A549 (cell line): ENCODE measurements at regions not wholly inside any gene's neighbourhood (a gene's known extent, or its start where the extent isn't known, plus 50 kb on each side); places are given as distances from the start of the nearest gene placed in this dataset.

Experiments
- ATAC-seq, 2 experiments: fragments of 200-7000 bp in 1 of 2; fragments of >200 bp in 1 of 2; cut with Nextera tagmentation in 1 of 2; cut with Tn5 transposase in 1 of 2; 3 replicates each; pipeline versions ENCODE4 v1.8.0 to v1.9.1; 2018 to 2020; ENCODE audit warnings: mild to moderate bottlenecking in 1 of 2, moderate library complexity in 1 of 2
- CTCF ChIA-PET: fragments of 300-600 bp; sonication (Branson Sonifier 250); formaldehyde crosslinking; extraction: SDS; loops from one replicate; lab custom pipeline; 2021; ENCODE audit warnings: antibody characterized with exemption, inconsistent platforms; lab: Yijun Ruan, JAX
- POLR2A ChIA-PET: fragments of 350-600 bp; formaldehyde crosslinking; extraction: SDS; loops from one replicate; lab custom pipeline; 2021; ENCODE audit warnings: antibody characterized with exemption, inconsistent platforms; lab: Yijun Ruan, JAX
- DNase-seq, 2 experiments: peaks; one replicate each; pipeline versions ENCODE4 v3.0.0 to v3.0.0-alpha.2; 2011 to 2016; ENCODE audit warnings: low read depth in 1 of 2, low spot score in 1 of 2
- FAIRE-seq: peaks from 2 replicates; lab custom pipeline; 2011; peaks lifted over from hg19 to GRCh38; lab: Jason Lieb, UNC
- H3K27ac ChIP-seq, 2 experiments: fragments of >200 bp; sonication (Bioruptor Twin); formaldehyde crosslinking; 3 replicates each; pipeline ENCODE4 v1.5.1; 2016 to 2017
- H3K4me1 ChIP-seq: fragments of >200 bp; sonication (Bioruptor Twin); formaldehyde crosslinking; 3 replicates; pipeline ENCODE4 v1.6.1; 2016
- H3K4me2 ChIP-seq: fragments of >200 bp; sonication (Bioruptor Twin); formaldehyde crosslinking; 3 replicates; pipeline ENCODE4 v1.6.1; 2016
- H3K4me3 ChIP-seq: fragments of >200 bp; sonication (Bioruptor Twin); formaldehyde crosslinking; 3 replicates; pipeline ENCODE4 v1.5.1; 2016
- H3K9me3 ChIP-seq: fragments of >200 bp; sonication (Bioruptor Twin); formaldehyde crosslinking; 3 replicates; pipeline ENCODE4 v1.6.1; 2016
- ATOH8 ChIP-seq: fragments of 250-450 bp; sonication (Bioruptor Pico); IDR thresholded peaks from 2 replicates; pipeline ENCODE4 v1.5.0; 2020; ENCODE audit warnings: low read depth, mild to moderate bottlenecking, moderate library complexity
- CBX2 ChIP-seq: fragments of 200-600 bp; sonication (generic); IDR thresholded peaks from 2 replicates; pipeline ENCODE4 v1.6.1; 2016; ENCODE audit warnings: low read depth, mild to moderate bottlenecking, borderline replicate concordance
- CEBPB ChIP-seq, 2 experiments: fragments of >200 bp in 1 of 2; sonication (Bioruptor Twin) in 1 of 2; formaldehyde crosslinking in 1 of 2; IDR thresholded peaks; 2 replicates each; pipeline ENCODE4 v1.6.1; 2012 to 2016
- CTCF ChIP-seq: fragments of >200 bp; sonication (Bioruptor Twin); formaldehyde crosslinking; IDR thresholded peaks from 3 replicates; pipeline ENCODE4 v1.5.1; 2016
- E2F6 ChIP-seq: IDR thresholded peaks from 2 replicates; pipeline ENCODE4 v1.6.1; 2012; ENCODE audit warnings: low read depth, borderline replicate concordance
- EHF ChIP-seq: fragments of 250-450 bp; sonication (Bioruptor Pico); IDR thresholded peaks from 2 replicates; pipeline ENCODE4 v1.5.0; 2020; ENCODE audit warnings: mild to moderate bottlenecking
- EHMT2 ChIP-seq: fragments of 200-600 bp; sonication (generic); IDR thresholded peaks from 2 replicates; pipeline ENCODE4 v1.6.1; 2016; ENCODE audit warnings: antibody characterized with exemption, low read depth, mild to moderate bottlenecking, moderate library complexity
- ELK1 ChIP-seq: fragments of 150-350 bp; IDR thresholded peaks from 2 replicates; pipeline ENCODE4 v1.6.1; 2014; ENCODE audit warnings: low read depth, mild to moderate bottlenecking, low read length
- ESRRA ChIP-seq: fragments of 150-350 bp; IDR thresholded peaks from 2 replicates; pipeline ENCODE4 v1.6.1; 2014; ENCODE audit warnings: mild to moderate bottlenecking, low read length, borderline replicate concordance
- FOSB ChIP-seq: fragments of 250-450 bp; sonication (Bioruptor Pico); IDR thresholded peaks from 2 replicates; pipeline ENCODE4 v1.5.0; 2020; ENCODE audit warnings: mild to moderate bottlenecking, moderate library complexity
- FOSL2 ChIP-seq, 2 experiments: fragments of 450-650 bp in 1 of 2; fragments of >200 bp in 1 of 2; sonication (Bioruptor Twin) in 1 of 2; formaldehyde crosslinking; IDR thresholded peaks; 2 replicates each; pipeline versions ENCODE4 v1.5.0 to v1.6.1; 2016 to 2020; ENCODE audit warnings: mild to moderate bottlenecking in 1 of 2, moderate library complexity in 1 of 2
- HEYL ChIP-seq: fragments of 250-450 bp; sonication (Bioruptor Pico); IDR thresholded peaks from 2 replicates; pipeline ENCODE4 v1.8.0; 2021; ENCODE audit warnings: mild to moderate bottlenecking, moderate library complexity
- HOXA7 ChIP-seq: fragments of 250-450 bp; sonication (Bioruptor Pico); IDR thresholded peaks from 2 replicates; pipeline ENCODE4 v1.5.0; 2020; ENCODE audit warnings: mild to moderate bottlenecking, moderate library complexity
- JUN ChIP-seq, 2 experiments: fragments of >200 bp; sonication (Bioruptor Twin); formaldehyde crosslinking; IDR thresholded peaks; 2 replicates in 1 of 2; 3 replicates in 1 of 2; pipeline ENCODE4 v1.6.1; 2016 to 2017
- KDM5A ChIP-seq: fragments of 200-600 bp; sonication (generic); IDR thresholded peaks from 2 replicates; pipeline ENCODE4 v1.6.1; 2016; ENCODE audit warnings: antibody characterized with exemption, mild to moderate bottlenecking
- MAFK ChIP-seq: fragments of 450-650 bp; IDR thresholded peaks from 2 replicates; pipeline ENCODE4 v1.6.1; 2014; ENCODE audit not compliant: partially characterized antibody
- MAZ ChIP-seq: fragments of 150-350 bp; IDR thresholded peaks from 2 replicates; pipeline ENCODE4 v1.6.1; 2014; ENCODE audit warnings: antibody characterized with exemption, low read depth, low read length, borderline replicate concordance
- MYC ChIP-seq: IDR thresholded peaks from 2 replicates; pipeline ENCODE4 v1.6.1; 2012; ENCODE audit warnings: mild to moderate bottlenecking, inconsistent platforms, low read length, improper control_type of control experiment, borderline replicate concordance
- NPAS2 ChIP-seq: fragments of 250-450 bp; sonication (Bioruptor Pico); IDR thresholded peaks from 2 replicates; pipeline ENCODE4 v1.8.0; 2022; ENCODE audit warnings: mild to moderate bottlenecking, moderate library complexity, borderline replicate concordance
- NR3C1 ChIP-seq: fragments of >200 bp; sonication (Bioruptor Twin); formaldehyde crosslinking; IDR thresholded peaks from 3 replicates; pipeline ENCODE4 v1.6.1; 2017
- PBX3 ChIP-seq: IDR thresholded peaks from 2 replicates; pipeline ENCODE4 v1.6.1; 2012
- PHF8 ChIP-seq: fragments of 200-600 bp; sonication (generic); IDR thresholded peaks from 2 replicates; pipeline ENCODE4 v1.6.1; 2016; ENCODE audit warnings: low read depth, mild to moderate bottlenecking, antibody characterized with exemption, moderate library complexity, borderline replicate concordance
- RAD21 ChIP-seq, 2 experiments: fragments of >200 bp in 1 of 2; sonication (Bioruptor Twin) in 1 of 2; formaldehyde crosslinking in 1 of 2; IDR thresholded peaks in 1 of 2; conservative IDR thresholded peaks in 1 of 2; 2 replicates in 1 of 2; 3 replicates in 1 of 2; pipeline ENCODE4 v1.6.1; 2012 to 2018; ENCODE audit warnings: inconsistent platforms in 1 of 2
- RARB ChIP-seq: fragments of 250-450 bp; sonication (Bioruptor Pico); IDR thresholded peaks from 2 replicates; pipeline ENCODE4 v1.8.0; 2021; ENCODE audit warnings: mild to moderate bottlenecking, moderate library complexity
- RCOR1 ChIP-seq: fragments of 150-350 bp; IDR thresholded peaks from 2 replicates; pipeline ENCODE4 v1.6.1; 2014; ENCODE audit warnings: antibody characterized with exemption, low read length, low read depth
- SREBF2 ChIP-seq: fragments of 450-650 bp; IDR thresholded peaks from 2 replicates; pipeline ENCODE4 v1.6.1; 2014; ENCODE audit warnings: mild to moderate bottlenecking, moderate library complexity
- ZC3H11A ChIP-seq: fragments of 450-650 bp; IDR thresholded peaks from 2 replicates; pipeline ENCODE4 v1.6.1; 2014; ENCODE audit warnings: antibody characterized with exemption, mild to moderate bottlenecking
- WGBS: methylation state at CpG from one replicate; pipeline ENCODE4 v1.1.6; 2017; ENCODE audit errors: missing lambda C conversion rate; 5-methylcytosine and 5-hydroxymethylcytosine counted together

- TF ChIP-seq MAFK = no peak
These were observed 109.2 kb upstream of the IGFBP7 start (continued) for GRCh38 chr4:57219431-57219830.

- Histone ChIP-seq H3K9me3 (no peaks in the 10 kb centered on the region), H3K4me3 (no peak overlapping the region), H3K4me1 (no peaks in the 10 kb centered on the region), H3K27ac (no peak overlapping the region), H3K4me2 (no peak overlapping the region)
- ATAC-seq (no peak), FAIRE-seq (no peak), DNase-seq (no peak)
- POLR2A ChIA-PET = no interaction called here
- WGBS = 67% methylated on average over 8 of the region's 8 CpGs
- TF ChIP-seq NR3C1 = no peak
- no peak for TF ChIP-seq ATOH8 (CRISPR knock-in tag)
- no peak for TF ChIP-seq CTCF
- TF ChIP-seq EHF (CRISPR knock-in tag) = no peak
- no peak for TF ChIP-seq ESRRA
- no peak for TF ChIP-seq PBX3
- TF ChIP-seq FOSB (CRISPR knock-in tag) = no peak
- no peak for TF ChIP-seq NPAS2 (CRISPR knock-in tag)
- TF ChIP-seq ZC3H11A = no peak
- TF ChIP-seq MAZ = no peak
- no peak for TF ChIP-seq ELK1
- CTCF ChIA-PET = interaction anchor here (0.9 kb wide), 1 partner anchor 16 kb away, joined by 3 read pairs; no protein-coding TSS in a partner anchor
These were observed 104.6 kb upstream of the IGFBP7 start for GRCh38 chr4:57214654-57215411.

- FAIRE-seq (no peak), ATAC-seq (no peak)
- CTCF ChIA-PET = interaction anchor here (0.9 to 1.6 kb wide), 2 partner anchors 25 to 173 kb away, joined by 3 read pairs; no protein-coding TSS in a partner anchor
- H3K4me2 ChIP-seq = no peak overlapping the region
- no peak overlapping the region for H3K4me3 ChIP-seq
- no peak overlapping the region for H3K27ac ChIP-seq
- 39% methylated on average over 5 of the region's 5 CpGs for WGBS
- no peaks in the 10 kb centered on the region for H3K4me1 ChIP-seq
- TF ChIP-seq NR3C1 = no peak
- no peak for TF ChIP-seq CEBPB (IDR thresholded peaks at IDR 0.05)
- TF ChIP-seq FOSL2 (IDR thresholded peaks at IDR 0.05) = no peak
- TF ChIP-seq FOSL2 (CRISPR knock-in tag; IDR thresholded peaks at IDR 0.05) = no peak
- no peak for TF ChIP-seq E2F6
- TF ChIP-seq MAZ = no peak
- TF ChIP-seq KDM5A = no peak
- no peak for TF ChIP-seq RCOR1
- no peak for TF ChIP-seq RARB (CRISPR knock-in tag)
- TF ChIP-seq SREBF2 = no peak
- TF ChIP-seq HEYL (CRISPR knock-in tag) = no peak
- no peak for TF ChIP-seq JUN (IDR thresholded peaks at IDR 0.05)
- no peak for TF ChIP-seq CBX2
- no peak for TF ChIP-seq EHMT2
- no peak for TF ChIP-seq FOSB (CRISPR knock-in tag)
- TF ChIP-seq PHF8 = no peak
- TF ChIP-seq EHF (CRISPR knock-in tag) = no peak
- no peak for TF ChIP-seq RAD21 (conservative IDR thresholded peaks at IDR 0.05 in 1 of 2, IDR thresholded peaks at IDR 0.05 in 1 of 2)
- TF ChIP-seq MYC = no peak
- TF ChIP-seq HOXA7 = no peak
- TF ChIP-seq, all 56 proteins: peak for 0
- no peak for DNase-seq
- POLR2A ChIA-PET = no interaction called here
- no peaks in the 10 kb centered on the region for H3K9me3 ChIP-seq
These were observed 100.9 kb upstream of the IGFBP7 start for GRCh38 chr4:57211131-57211530.
